HG03060 (cell line): ENCODE measurements at regions not wholly inside any gene's neighbourhood (a gene's known extent, or its start where the extent isn't known, plus 50 kb on each side); places are given as distances from the start of the nearest gene placed in this dataset.

ENCODE experiments used
- ATAC-seq: cut with Tn5 transposase; IDR thresholded peaks from one replicate; pipeline ENCODE4 v1.9.1; 2021; ENCODE audit warnings: low read depth, moderate number of reproducible peaks; ENCODE audit not compliant: unreplicated experiment

DNA sequence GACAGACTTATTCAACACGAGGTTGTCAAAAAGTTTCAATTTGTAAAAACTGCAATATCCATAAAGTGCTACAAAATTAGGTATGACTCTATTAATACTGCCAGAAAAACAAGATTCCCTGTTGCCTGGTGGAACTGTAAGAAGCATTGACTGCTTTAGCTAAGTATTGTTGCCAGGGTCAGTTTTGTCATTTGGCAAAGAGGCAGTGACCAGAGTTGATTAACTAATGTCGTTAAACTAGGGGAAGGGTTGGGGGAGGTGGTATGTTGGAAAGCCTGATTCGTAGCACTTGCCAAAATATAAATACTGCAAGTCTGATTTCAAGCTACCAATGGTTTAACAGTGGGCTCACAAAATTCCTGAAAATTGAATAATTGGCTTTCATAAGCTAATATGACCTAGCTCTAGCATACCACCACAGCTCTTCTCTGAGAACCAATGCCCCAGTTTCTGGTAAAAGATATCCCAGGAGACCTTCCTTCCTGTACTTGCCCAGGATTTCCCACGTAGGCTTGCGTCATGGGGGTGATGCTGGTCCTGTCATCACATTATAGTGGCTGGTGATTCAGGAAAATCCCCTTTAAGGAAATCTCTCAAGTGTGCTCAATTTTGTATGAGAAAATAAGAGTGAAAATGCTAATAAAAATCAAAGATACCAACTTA is 266.4 kb upstream of the TBC1D5 start:
- ATAC-seq = no peak

GRCh38 chr3:18007980-18008379 is 265.5 kb upstream of the TBC1D5 start:
- ATAC-seq = no peak

GRCh38 chr3:17995769-17996168 is 253.3 kb upstream of the TBC1D5 start:
- ATAC-seq = no peak

GRCh38 chr3:17994167-17994566 is 251.7 kb upstream of the TBC1D5 start:
- ATAC-seq = no peak

DNA sequence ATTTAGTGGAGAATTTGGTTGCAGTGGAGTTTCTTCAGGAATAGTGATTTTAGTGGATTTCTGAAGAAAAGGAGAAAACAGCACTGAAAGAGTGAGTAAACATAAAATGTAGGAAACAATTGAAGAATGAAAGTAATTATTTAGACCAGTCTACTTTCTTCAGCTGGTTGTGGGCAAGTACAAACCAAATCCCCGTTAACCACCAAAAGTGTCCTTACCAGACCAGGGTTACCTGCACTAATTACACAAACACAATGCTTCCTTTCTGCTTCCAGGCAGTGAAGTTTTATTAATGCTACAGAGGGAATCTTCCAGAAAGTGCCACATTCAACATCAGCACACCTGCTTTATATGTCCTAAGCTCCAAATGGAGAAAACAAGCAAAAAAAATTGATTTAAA is 248.0 kb upstream of the TBC1D5 start:
- no peak for ATAC-seq

DNA sequence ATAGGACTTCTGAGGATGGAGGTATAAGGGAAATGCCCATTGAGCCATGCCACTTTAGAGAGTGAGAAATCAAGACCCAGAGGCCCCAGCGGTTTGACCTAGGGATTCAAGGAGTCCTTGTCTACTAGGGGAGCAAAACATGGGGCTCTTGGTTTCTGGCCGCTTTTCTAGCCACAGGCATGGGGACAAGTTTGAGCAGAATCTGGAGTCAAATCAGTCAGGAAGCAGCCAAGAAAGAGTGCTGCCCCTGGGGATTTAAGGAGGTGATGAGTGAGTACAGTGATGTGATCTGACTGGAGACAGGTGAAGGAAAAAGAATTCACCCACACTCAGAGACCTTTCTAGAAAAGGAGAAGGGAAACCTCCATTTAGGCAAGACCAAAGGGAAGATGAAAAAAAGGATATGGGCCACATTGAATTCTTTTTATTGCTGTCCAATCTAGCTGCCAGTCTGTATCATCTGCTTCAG is 244.0 kb upstream of the TBC1D5 start:
- ATAC-seq = no peak

DNA sequence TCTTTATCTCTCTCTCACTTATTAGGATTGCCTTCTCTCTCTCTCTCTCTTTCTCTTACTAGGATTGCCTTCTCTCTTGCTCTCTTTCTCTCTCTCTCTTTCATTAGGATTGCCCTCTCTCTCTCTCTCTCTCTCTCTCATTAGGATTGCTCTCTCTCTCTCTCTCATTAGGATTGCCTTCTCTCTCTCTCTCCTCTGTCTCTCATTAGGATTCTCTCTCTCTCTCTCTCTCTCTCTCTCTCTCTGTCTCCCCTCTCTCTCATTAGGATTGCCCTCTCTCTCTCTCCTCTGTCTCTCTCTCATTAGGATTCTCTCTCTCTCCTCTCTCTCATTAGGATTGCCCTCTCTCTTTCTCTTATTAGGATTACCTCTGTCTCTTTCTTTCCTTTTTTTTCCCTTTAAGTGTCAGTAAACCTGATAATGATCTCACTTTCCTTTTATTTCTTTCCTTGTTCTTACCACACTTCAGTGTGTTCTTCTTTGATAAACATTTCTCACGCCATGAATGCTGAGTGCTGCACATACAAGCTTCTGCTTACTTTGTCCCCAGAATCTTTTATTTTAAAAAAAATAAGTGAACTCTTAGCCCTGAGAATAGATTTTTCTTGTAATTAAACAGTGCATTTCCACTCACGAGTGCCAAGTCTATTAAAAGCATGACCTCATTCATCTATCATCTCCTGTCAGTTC is 243.4 kb upstream of the TBC1D5 start:
- ATAC-seq = no peak

DNA sequence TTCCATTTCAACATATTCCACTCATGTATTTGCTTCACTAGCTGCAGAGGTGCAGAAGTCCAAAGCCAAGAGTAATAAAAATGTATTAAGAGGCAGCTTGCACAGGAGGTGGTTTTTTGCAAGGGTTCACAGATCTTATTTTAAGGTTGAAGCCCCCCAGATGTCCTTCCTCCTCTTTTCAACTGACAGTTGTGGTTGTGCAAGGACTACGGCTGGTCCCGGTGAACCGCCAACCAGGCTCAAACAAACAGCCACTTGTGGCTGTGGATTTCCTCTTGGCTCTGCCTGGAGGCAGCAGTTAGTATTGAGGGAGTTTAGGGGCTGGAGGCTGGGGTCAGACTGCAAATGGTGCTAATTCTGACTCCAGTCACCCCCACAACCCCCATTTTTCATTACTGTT is 240.7 kb upstream of the TBC1D5 start:
- ATAC-seq = no peak

DNA sequence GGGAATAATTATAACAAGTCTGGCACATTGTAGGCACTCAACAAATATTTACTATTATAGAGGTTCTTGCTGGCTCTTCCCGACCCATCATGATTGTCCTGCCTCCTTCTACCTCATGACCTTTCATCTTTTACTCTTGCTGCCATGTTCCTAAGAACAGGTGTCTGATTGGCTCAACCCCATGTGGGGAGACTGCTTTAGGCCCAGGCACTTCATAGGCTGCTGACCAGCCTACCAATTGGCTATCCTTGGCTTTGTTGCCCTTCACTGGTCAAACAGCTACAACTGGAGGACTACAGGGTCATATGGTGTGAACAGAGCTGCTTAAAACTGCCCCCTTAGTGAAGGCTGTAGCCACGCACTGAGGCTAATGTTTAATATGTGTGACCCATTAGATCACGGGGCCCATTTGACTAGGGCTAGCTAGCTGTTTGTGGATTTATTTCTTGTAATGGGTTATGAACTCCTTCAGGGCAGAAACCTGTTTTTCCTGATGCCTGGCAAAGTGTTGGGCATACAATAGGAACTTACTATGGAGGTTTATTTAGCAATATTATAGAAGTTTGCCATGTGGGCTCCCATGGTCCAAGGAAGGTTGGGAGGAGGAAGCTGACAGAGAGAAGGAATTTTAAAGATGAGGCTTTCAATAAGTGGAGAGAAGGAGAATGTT is 239.9 kb upstream of the TBC1D5 start:
- ATAC-seq = no peak

DNA sequence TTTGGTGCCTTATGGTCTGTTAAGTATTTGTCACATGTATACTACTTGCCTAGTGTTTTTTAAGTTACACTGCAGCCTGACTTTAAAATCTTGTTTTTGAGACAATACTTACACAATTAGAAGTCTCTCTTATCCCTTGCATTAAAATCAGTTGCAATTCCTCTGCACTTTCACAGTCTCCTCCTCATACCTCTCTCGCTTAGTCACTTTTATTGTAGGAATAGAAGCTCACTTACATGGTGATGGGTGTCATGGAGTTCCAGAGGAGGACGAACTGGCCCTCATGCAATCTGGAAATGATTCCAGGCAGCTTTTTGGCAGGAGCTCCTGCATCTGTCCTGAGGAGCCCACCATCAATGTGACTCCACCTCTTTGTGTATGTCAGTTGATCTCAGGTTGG is 238.4 kb upstream of the TBC1D5 start:
- ATAC-seq = no peak

- no peak for ATAC-seq
These were observed 237.5 kb upstream of the TBC1D5 start for GRCh38 chr3:17979911-17980310.

GRCh38 chr3:17979252-17979651 is 236.8 kb upstream of the TBC1D5 start:
- ATAC-seq = no peak

DNA sequence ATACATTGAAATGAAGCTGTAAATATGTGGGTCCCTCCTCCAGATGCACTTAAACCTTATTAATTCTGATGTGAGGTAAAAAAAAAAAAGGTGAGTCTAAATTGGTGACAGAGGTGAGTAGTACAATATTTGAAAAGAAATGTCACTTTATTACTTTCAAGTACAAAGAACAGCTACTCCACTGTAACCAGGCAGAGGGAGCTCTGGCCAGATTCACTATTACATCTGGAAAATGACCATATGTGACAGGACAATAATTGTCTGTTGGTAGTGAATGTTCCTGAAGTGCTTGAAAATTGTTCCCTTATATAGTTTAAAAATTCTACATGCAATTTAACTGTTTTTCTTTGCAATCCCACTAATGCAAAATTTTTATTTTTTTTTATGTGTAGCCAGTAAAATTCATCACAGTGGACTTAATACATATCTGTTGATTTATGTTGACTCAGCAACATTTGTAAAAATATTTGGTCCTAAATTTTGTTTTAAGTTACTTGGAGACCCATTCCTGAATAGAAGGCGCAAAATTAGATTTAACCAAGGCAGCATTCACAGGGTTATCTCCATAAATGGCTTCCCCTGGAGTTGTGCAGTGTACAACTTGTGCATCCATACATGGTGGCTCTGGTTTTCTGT is 231.9 kb upstream of the TBC1D5 start:
- ATAC-seq = no peak

DNA sequence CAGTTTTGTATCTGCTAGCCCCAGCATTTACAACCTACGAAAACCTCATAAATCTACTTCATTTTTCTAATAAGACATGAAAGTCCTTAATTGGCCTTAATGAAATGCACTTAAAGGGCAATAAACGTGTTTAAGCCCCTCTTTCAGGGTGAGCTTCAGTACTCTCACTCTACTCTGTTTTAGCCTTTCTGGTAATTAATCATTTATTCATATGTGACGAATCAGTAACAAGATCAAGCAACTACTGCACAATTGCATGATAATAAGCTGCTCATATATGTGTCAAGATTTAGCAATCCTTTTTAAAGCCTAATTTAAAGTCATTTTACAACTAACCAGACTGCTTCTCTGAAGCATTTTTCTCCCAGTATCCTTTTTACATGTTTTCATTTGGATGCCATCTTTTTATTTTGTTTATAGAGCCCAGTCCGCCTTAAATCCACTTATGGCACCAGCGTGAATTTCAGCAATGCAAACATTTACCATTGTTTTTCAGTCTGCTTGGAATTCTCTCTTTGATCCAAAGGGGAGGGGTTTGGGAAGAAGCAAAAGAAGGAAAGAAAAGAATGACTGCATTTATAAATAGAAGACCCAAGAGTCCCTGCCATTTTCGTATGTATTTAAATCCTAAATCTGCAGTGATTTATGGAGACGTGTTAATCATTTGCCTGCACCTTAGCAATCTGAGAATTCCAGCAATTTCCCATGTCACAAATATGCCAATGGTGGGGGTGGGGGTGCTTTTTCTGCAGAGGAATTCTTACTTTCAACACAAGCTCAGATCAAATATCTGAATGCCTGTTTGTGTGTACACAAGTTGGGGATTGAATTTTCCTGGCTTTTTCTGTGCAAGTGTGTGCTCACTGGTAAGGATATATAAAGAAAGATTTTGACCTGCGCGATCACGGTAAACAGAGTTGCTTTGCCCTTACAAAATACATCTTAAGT is 230.8 kb upstream of the TBC1D5 start:
- ATAC-seq = no peak

- no peak for ATAC-seq
These were observed 230.0 kb upstream of the TBC1D5 start for GRCh38 chr3:17972476-17972875.

GRCh38 chr3:17972030-17972429 is 229.6 kb upstream of the TBC1D5 start:
- ATAC-seq = no peak

- ATAC-seq = no peak
These were observed 227.6 kb upstream of the TBC1D5 start for GRCh38 chr3:17969985-17970568.

DNA sequence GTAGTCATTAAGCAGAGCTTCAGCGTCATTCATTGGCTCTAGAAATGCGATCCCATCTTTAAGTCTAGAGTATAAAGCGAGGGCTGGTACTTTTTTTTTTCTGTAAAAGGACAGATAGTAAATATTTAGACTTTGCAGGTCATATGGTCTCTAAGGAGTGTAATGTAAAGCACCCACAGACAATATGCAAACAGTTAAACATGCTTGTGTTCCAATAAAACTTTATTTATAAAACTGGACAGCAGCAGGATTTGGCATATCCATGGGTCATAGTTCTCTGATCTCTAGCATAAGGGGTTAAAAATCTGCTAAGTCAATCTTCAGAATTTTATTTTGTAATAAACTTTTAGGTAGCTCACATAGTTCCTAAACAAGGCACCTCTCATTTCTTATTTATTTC is 226.8 kb upstream of the TBC1D5 start:
- no peak for ATAC-seq

DNA sequence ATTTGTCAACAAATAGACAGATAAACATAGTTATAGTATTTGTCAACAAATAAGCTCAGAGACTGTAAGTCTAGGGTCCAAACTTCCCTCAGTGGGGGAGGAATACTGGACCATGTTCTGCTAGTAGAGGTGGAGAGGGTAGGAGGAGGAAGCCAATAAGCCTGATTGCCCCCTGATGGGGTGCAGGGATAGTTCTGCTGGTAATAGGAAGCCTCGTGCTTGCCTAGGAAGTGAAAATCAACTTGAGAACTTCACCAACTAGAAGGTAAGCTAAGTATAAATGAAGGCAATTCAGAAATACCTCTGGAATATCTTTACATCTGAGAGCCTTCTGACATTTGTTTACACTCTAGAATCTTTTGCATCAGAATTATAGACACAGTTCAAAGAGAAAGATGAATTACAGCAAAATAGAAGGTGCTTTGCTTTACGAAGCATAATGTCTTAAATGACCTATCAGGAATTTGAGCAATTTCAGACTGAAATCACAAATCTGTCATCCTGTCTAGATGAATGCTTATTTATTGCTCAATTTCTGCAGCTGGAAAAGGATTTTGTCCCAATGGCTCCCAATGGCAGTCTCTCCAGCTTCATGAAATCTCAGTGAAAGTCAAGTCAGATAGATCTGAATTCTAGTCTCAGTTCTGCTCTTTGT is 225.6 kb upstream of the TBC1D5 start:
- no peak for ATAC-seq
